ENCODE measurements at regions not wholly inside any gene's neighbourhood (a gene's known extent, or its start where the extent isn't known, plus 50 kb on each side); places are given as distances from the start of the nearest gene placed in this dataset.

- Histone ChIP-seq H3K9me3 (ENCODE audit: control insufficient read depth, low read length) (no peaks in the 10 kb centered on the region), H3K9ac (no peak overlapping the region), H3K4me2 (ENCODE audit: low read length) (no peak overlapping the region), H3K36me3 (ENCODE audit: control insufficient read depth, insufficient read depth, low read length) (no peaks in the 10 kb centered on the region), H3K27ac (no peak overlapping the region), H3K27me3 (ENCODE audit: control insufficient read depth, insufficient read depth, low read length) (no peaks in the 10 kb centered on the region), H3K4me1 (no peaks in the 10 kb centered on the region), H3K79me2 (no peaks in the 10 kb centered on the region), H3K4me3 (ENCODE audit: low read depth, low read length) (no peak overlapping the region), H2AFZ (no peak overlapping the region)
- no peak for TF ChIP-seq CTCF (IDR thresholded peaks at IDR 0.05)
Measured at GRCh38 chr2:180268006-180268405, 260.9 kb upstream of the CWC22 start.

- no peak for TF ChIP-seq CTCF (IDR thresholded peaks at IDR 0.05)
- Histone ChIP-seq H3K79me2 (no peaks in the 10 kb centered on the region), H3K9ac (no peak overlapping the region), H3K4me2 (ENCODE audit: low read length) (no peak overlapping the region), H3K4me3 (ENCODE audit: low read depth, low read length) (no peak overlapping the region), H3K9me3 (ENCODE audit: control insufficient read depth, low read length) (no peaks in the 10 kb centered on the region), H2AFZ (no peak overlapping the region), H3K4me1 (peaks cover 13% of the 10 kb centered on the region), H3K27ac (no peak overlapping the region), H3K36me3 (ENCODE audit: control insufficient read depth, insufficient read depth, low read length) (no peaks in the 10 kb centered on the region), H3K27me3 (ENCODE audit: control insufficient read depth, insufficient read depth, low read length) (no peaks in the 10 kb centered on the region)
Measured at GRCh38 chr2:180261976-180262375, 254.9 kb upstream of the CWC22 start.

GRCh38 chr2:180258579-180258978 lies 251.5 kb upstream of the CWC22 start:
- no peak for TF ChIP-seq CTCF (IDR thresholded peaks at IDR 0.05)
- no peaks in the 10 kb centered on the region for H3K36me3 ChIP-seq (ENCODE audit: control insufficient read depth, insufficient read depth, low read length)
- H3K79me2 ChIP-seq, result no peaks in the 10 kb centered on the region

GRCh38 chr2:180258041-180258537 lies 251.0 kb upstream of the CWC22 start:
- Histone ChIP-seq H3K27ac (no peak overlapping the region), H3K4me1 (peaks cover 13% of the 10 kb centered on the region), H3K9ac (no peak overlapping the region), H3K4me3 (ENCODE audit: low read depth, low read length) (no peak overlapping the region), H2AFZ (peak overlapping the region; percentile 14), H3K9me3 (ENCODE audit: control insufficient read depth, low read length) (no peaks in the 10 kb centered on the region), H3K36me3 (ENCODE audit: control insufficient read depth, insufficient read depth, low read length) (no peaks in the 10 kb centered on the region), H3K27me3 (ENCODE audit: control insufficient read depth, insufficient read depth, low read length) (no peaks in the 10 kb centered on the region), H3K79me2 (no peaks in the 10 kb centered on the region), H3K4me2 (ENCODE audit: low read length) (no peak overlapping the region)
- TF ChIP-seq CTCF (IDR thresholded peaks at IDR 0.05), result no peak

More at GRCh38 chr2:180258579-180258978, 251.5 kb upstream of the CWC22 start:
- no peak overlapping the region for H2AFZ ChIP-seq
- H3K4me3 ChIP-seq (ENCODE audit: low read depth, low read length), result no peak overlapping the region
- no peak overlapping the region for H3K9ac ChIP-seq
- no peak overlapping the region for H3K27ac ChIP-seq
- no peaks in the 10 kb centered on the region for H3K9me3 ChIP-seq (ENCODE audit: control insufficient read depth, low read length)
- H3K27me3 ChIP-seq (ENCODE audit: control insufficient read depth, insufficient read depth, low read length), result no peaks in the 10 kb centered on the region
- H3K4me2 ChIP-seq (ENCODE audit: low read length), result no peak overlapping the region
- H3K4me1 ChIP-seq, result peaks cover 13% of the 10 kb centered on the region

- Histone ChIP-seq H3K4me1 (peaks cover 13% of the 10 kb centered on the region), H2AFZ (no peak overlapping the region), H3K36me3 (ENCODE audit: control insufficient read depth, insufficient read depth, low read length) (no peaks in the 10 kb centered on the region), H3K27ac (no peak overlapping the region), H3K4me3 (ENCODE audit: low read depth, low read length) (no peak overlapping the region), H3K9me3 (ENCODE audit: control insufficient read depth, low read length) (no peaks in the 10 kb centered on the region), H3K27me3 (ENCODE audit: control insufficient read depth, insufficient read depth, low read length) (no peaks in the 10 kb centered on the region), H3K4me2 (ENCODE audit: low read length) (no peak overlapping the region), H3K79me2 (no peaks in the 10 kb centered on the region), H3K9ac (no peak overlapping the region)
- no peak for TF ChIP-seq CTCF (IDR thresholded peaks at IDR 0.05)
Measured at GRCh38 chr2:180257247-180257646, 250.2 kb upstream of the CWC22 start.

Data from parathyroid adenoma (tissue), 2 donors.